ENCODE measurements at regions not wholly inside any gene's neighbourhood (a gene's known extent, or its start where the extent isn't known, plus 50 kb on each side); places are given as distances from the start of the nearest gene placed in this dataset.

- TF ChIP-seq ARNTL (CRISPR knock-in tag; IDR thresholded peaks at IDR 0.05; ENCODE audit: borderline replicate concordance, low read depth) (no peak), CSDC2 (CRISPR knock-in tag; IDR thresholded peaks at IDR 0.05) (no peak), OSR1 (CRISPR knock-in tag; IDR thresholded peaks at IDR 0.05) (no peak), SNAI2 (CRISPR knock-in tag; IDR thresholded peaks at IDR 0.05) (no peak), GLIS3 (CRISPR knock-in tag; IDR thresholded peaks at IDR 0.05) (no peak), ZFP30 (CRISPR knock-in tag; IDR thresholded peaks at IDR 0.05) (no peak), PATZ1 (CRISPR knock-in tag; IDR thresholded peaks at IDR 0.05; ENCODE audit: borderline replicate concordance) (no peak), POU6F1 (CRISPR knock-in tag; IDR thresholded peaks at IDR 0.05; ENCODE audit: borderline replicate concordance, low read depth) (no peak), ZC3H10 (CRISPR knock-in tag; IDR thresholded peaks at IDR 0.05) (no peak), RARB (CRISPR knock-in tag; IDR thresholded peaks at IDR 0.05) (no peak), CSRNP3 (CRISPR knock-in tag; IDR thresholded peaks at IDR 0.05) (no peak), TCF4 (CRISPR knock-in tag; IDR thresholded peaks at IDR 0.05; ENCODE audit: borderline replicate concordance) (no peak), TSHZ2 (CRISPR knock-in tag; IDR thresholded peaks at IDR 0.05) (no peak)
Measured at GRCh38 chr13:34310539-34310938, 492.6 kb downstream of the RFC3 start.

Data from SK-N-SH treated with all-trans-retinoic acid at 6 μM for 48 hours (cell line).